Tibial nerve (tissue), 4 donors: ENCODE measurements at regions not wholly inside any gene's neighbourhood (a gene's known extent, or its start where the extent isn't known, plus 50 kb on each side); places are given as distances from the start of the nearest gene placed in this dataset.

Experiments
- CTCF ChIP-seq, 5 experiments: fragments of 200-600 bp in 3 of 5; fragments of 450-650 bp in 2 of 5; sonication (generic) in 3 of 5; IDR thresholded peaks; one replicate each; pipeline ENCODE4 v1.5.1; 2016 to 2019; ENCODE audit warnings: antibody characterized with exemption in 5 of 5, mild to moderate bottlenecking in 3 of 5, moderate library complexity in 2 of 5
- EP300 ChIP-seq, 2 donors: sonication (generic); formaldehyde crosslinking; IDR thresholded peaks; one replicate each; pipeline ENCODE4 v1.6.1; 2017; ENCODE audit warnings: antibody characterized with exemption in 2 of 2, mild to moderate bottlenecking in 1 of 2
- POLR2A ChIP-seq, 2 donors: fragments of 450-650 bp; IDR thresholded peaks; one replicate each; pipeline ENCODE4 v1.6.1; 2017; ENCODE audit warnings: antibody characterized with exemption in 2 of 2, mild to moderate bottlenecking in 2 of 2, moderate library complexity in 2 of 2

- TF ChIP-seq POLR2A (IDR thresholded peaks at IDR 0.05), result no peak
- no peak for TF ChIP-seq CTCF (IDR thresholded peaks at IDR 0.05)
- TF ChIP-seq EP300 (IDR thresholded peaks at IDR 0.05), result no peak
Observed at GRCh38 chr5:68484307-68485068, 268.9 kb downstream of the PIK3R1 start.
